Dermis blood vessel endothelial cell (primary cell): ENCODE measurements at regions not wholly inside any gene's neighbourhood (a gene's known extent, or its start where the extent isn't known, plus 50 kb on each side); places are given as distances from the start of the nearest gene placed in this dataset.

ENCODE experiments used
- DNase-seq: peaks from one replicate; pipeline ENCODE4 v3.0.0; 2010

DNA sequence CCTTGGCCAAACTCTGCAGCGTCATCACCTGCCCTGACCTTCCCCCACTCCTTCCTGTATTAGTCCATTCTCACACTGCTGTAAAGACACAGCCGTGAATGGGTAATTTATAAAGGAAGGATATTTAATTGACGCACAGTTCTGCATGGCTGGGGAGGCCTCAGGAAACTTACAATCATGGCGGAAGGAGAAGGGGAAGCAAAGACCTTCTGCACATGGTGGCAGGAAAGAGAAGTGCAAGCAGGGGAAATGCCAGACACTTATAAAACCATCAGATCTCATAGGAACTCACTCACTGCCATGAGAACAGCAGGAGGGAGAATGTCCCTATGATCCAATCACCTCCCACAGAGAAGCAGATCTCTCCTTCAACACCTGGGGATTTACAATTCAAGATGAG lies 408.5 kb downstream of the PTPRU start:
- DNase-seq, result peak; percentile 49

DNA sequence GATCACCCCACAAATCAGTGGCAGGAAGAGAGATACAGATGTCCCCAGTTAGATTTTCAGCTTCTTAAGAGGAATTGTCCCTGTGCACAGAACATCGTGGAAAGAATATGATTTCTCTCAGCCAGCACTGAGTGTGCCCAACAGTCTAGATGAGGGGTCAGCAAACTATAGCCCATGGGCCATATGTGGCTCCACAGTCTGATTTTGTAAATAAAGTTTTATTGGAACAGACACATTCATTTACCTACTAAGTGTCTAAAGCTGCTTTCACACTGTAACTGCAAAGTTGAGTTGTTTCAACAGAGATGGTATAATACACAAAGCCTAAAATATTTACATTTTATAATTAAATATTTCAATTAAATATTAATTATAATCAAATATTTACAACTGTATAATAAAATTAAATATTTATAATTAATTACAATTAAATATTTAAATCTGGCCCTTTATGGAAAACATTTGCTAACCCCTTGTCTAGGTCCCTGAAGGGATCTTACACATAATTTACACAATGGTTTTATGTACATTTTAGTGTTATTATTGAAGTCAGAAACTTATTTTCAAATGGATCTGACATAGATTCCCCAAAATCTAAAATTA lies 407.6 kb downstream of the PTPRU start:
- no peak for DNase-seq

DNA sequence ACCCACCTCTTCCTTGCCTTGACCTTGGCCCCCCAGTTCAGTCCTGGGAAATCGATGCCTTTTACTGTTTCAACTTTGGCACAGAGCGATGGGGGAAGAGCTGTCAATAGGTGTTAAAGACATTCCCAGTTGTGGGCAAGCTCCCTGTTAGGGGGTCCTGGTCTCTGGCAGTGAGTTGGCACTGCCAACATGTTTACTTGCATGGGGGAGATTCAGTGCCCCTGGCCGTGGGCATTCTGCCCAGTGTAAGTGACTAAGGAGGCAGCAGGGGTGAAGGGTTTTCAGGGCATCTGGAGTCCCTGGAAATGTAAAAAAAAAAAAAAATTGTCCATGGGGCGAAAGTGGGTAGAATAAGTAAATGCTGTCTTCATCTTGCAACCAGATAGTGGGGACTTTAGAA lies 407.0 kb downstream of the PTPRU start:
- DNase-seq, result no peak

DNA sequence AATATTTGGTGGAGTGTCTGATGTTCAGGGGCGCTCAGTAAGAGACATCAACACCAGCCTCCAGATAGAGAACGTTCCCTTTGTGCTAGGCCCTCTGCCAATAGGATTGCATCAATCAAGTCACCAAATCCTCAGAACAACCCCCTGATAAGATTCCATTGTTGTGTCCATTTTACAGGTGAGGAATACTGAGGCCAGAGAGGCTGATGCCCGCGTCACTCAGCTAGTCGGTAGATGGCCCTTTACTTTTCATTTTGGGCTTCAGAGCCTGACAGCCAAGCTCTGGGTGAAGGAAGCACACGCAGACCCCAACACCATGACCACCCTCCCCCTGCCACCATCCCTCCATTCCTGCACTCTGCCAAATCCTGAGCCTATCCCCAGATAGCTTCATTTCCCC lies 406.2 kb downstream of the PTPRU start:
- DNase-seq, result no peak

DNA sequence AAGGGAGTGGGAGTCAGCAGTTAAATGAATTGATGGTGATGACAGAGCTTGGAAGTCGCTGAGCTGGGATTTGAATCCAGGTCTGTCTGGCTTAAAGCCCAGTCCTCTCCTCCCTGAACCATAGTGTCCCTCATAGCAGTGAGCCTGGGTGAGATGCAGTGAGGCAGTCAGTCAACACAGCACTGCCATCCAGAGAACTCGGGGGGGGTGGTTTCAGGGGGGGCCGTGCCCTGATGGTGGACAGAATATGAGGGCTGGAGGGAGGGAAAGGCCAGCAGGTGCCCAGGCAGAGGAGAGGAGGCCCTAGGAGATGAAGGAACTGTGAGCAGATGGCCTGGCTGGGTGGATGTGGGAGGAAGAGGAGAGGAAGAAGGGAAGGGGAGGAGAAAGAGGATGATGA lies 405.6 kb downstream of the PTPRU start:
- DNase-seq, result no peak

DNA sequence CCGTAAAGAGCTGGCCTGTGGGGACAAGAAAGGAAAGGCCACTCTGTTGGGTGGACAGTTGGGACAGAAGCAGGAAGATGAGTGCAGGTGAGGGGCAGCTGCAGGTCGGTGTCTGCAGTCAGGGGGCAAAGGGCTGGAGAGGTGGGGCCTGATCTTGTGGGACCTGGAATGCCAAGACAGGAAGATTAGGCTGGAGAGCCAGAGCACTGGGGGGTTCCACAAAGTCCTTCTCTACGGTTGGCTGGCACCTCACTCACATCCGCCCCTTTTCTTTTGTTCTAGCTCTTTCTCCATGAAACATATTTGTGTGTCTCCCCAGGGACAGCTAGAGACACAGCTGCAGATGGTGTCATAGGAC lies 404.1 kb downstream of the PTPRU start:
- no peak for DNase-seq

DNA sequence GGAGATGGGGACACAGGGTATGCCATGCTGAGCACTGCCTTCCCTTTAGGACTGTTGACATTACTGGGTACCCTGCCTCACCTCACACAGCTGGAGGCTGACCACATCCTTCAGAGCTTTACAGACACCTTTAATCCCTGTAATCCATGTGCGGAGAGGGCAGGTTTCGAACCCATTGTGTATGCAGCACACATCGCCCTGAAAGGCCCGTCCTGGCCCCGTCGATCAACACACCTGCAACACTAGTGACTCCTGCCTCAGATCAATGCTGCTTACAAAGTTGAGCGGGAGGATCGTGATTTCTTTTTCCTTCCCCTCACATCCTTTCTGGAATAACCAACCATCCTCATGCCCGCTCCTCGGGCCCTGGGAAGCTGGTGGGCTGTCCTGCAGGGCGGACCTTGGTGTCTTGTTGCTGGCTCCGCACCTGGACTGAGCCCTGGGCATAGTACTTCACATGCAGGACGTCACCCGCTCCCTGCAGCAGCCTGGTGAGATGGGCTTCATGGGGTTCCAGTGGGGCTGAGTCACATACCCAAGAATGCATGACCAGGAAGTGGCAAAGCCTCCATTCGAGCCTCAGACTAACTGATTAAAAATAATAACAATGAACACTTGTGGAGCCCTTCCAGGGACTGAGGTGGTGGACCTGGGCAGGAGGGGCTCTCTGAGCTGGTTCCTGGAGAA lies 403.6 kb downstream of the PTPRU start:
- DNase-seq, result peak; percentile 62

DNA sequence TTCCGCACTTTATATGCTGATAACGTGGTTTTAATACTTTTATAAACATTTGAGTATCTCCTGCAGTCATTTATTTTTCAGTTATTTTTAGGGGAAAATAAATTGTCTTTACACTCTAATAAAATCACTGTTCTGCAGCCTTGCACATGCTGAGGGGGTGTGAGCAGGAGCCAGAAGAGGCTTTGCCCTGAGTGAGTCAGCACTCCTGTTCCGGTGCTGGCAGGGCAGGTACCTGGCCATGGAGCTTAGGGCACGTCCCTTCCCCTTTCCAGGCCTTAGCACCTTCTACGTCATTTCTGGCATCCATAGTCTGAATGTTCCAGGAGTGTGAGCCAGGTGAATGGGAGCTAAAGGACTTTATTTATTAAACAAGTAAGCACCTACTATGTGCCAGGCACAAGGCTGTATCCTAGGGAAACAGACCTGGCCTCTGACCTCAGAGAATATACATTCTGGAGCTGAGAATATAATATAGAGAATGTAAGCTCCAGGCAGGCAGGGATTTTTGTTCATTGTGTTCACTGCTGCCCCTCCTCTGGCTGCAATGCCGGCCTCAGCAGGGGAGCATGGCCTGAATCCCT lies 402.9 kb downstream of the PTPRU start:
- DNase-seq, result no peak

DNA sequence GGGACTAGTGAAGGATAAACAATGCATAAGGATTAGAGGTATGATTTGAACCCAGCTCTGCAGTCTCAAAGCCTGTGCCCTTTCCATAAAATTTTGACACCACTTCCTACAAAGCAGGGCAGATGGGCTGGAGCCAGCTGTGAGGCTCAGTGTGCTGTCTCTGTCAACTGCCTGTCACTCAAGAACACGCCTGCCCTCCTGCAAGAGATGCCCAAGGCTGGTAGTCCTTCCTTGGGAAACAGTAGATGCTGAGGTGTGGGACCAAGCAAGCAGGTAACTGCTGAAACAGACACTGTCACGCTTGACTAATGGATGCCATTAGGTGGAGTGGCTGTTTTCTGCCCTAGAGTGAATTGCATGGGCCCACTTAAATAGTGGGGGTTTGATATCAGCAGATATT lies 402.0 kb downstream of the PTPRU start:
- DNase-seq, result no peak

DNA sequence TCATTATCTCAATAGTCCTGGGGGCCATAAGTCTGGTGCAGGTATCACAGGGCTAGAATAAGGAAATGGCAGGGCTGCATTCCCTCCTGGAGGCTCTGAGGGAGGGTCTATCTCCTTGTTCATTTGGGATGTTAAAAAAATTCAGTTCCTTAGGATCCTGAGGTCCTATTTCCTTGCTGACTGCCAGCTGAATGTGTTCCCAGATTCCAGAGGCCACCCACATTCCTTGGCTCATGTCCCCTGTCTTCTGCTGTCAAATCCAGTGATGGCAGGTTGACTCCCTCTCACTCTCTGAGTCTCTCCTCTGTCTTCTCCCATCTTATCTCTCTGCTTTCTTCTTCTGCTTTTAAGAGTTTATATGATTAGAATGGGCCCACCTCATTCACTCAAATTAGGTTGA lies 400.6 kb downstream of the PTPRU start:
- DNase-seq, result no peak

DNA sequence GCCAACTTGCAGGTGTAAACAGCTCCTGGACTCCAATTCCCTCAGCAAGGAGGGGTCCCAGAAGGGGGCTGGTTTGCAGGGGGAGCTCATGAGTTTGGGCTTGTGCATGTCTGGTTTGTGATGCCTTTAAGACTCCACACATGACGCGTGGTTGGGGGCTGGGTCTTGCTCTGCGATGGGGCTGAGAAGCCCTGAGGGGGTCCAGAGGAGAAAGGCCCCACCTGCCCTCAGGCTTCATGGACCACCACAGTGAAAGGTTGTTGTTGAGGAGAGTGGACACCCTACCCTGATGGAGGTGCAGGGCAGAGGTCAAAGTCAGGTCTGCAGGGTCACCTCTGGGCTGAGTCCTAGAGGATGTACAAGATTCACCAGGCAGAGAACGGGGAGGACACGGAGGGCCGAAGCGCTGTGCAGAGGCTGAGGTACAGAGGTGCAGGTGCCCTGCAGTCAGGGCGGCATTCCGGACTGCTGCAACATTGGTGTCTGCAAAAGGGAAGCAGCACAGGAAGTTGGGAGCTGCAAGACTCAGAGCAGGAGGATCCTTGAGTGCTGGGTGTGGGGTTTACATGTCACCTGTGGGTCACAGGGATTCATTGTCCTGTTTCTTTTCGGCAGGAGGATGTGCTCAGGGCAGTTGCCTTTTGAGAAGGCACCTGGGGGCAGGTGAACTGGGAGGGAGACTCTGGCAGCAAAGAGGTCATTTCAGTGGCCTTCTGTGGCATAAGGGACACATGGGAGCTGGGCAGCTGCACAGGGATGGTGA lies 399.4 kb downstream of the PTPRU start:
- no peak for DNase-seq

DNA sequence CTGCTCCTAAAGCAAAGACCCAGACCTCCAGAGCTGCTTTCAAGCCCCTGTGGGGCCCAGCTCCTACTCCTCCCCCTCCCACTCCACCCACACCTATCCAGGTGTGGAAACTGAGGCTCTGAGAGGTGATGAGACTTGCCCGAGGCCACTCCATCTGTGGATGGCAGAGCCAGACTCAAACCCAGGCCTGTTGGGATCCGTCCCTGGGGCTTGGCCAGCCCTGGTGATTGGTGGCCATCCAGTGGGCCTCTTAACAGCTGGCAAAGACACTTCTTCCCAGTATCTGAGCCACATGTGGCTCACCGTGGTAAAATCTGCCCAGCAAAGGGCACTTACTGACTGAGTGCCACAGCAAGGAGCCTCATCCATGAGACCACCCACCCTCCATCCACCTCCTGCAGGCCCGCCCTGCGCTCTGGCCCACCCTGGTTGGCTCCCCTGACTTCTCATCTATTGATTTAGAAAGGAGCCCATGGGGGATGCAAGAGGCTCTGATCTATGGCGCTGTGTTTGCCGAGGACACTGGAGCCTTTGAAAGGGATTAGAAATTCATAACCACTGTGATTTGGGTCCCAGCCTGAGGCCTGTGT lies 398.5 kb downstream of the PTPRU start:
- no peak for DNase-seq

DNA sequence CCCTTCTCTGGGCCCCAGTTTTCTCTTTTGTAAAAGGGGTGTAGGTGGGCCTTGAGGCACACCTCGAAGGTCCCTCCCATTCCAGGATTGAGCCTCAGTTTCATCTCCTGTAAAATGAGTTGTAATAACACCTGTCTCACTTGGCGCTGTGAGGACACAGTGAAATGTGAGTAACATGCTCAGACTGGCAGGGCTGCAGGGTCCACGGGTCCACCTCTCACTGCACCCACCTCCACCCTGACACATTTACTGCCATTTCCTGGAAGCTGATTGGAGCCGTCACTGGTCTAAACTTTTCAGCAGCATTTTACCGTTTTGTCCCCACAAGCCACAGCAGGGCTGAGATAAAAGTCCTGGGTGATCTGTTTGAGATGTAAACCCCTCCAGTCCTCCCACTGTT lies 398.0 kb downstream of the PTPRU start:
- no peak for DNase-seq

DNA sequence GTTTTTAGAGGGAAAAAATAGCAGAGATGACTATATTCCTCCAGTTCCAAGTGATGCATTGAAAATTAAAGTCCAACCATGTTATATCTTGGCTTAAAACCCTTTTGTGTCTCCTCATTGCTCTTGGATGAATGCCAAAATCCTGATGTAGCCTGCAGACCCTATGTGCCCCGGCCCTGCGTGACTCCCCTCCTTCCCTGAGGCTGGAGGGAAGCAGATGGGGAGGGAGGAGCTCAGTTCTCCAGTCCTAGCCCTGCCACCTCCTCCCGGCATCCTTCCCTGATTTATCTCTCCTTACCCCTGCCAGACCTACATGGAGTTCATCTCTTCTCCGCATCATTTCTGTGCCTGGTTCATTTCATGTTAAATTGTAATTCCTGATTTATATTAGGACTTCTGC lies 397.4 kb downstream of the PTPRU start:
- DNase-seq, result no peak

DNA sequence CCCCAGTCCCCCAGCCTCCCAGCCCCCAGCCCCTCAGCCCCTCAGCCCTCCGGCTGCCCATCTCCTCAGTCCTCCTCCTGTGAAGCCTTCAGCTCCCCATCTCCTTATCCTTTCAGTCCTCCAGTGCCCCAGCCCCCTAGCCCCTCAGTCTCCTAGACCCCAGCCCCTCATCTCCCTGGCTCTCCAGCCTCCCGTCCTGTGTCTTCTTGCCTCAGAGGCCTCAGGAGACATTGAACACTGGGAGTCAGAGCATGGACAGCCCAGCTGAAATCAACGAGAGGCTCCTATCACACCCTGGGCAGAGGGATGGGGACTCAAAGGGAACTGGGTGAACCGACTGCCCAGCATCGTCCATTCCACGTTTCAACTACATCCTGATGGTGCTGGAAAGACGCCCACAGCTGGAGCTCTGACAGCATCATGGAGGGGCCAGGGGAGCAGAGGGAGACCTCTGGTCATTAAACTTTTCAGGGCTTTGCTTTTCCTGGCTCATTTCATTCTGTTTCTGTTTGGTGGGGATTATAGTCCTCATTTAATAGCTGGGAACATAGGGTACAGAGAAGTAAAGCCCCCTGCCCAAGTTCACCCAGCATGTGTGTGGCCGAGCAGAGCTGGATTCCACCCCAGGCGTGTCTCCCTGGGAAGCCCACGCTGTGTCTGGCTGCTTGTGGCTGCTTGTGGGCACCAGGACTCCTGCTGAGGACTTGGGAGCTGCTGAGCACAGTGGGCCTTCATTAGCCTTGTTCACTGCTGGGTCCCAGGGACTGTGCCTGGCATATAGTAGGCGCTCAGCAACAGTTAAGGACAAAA lies 396.7 kb downstream of the PTPRU start:
- no peak for DNase-seq

DNA sequence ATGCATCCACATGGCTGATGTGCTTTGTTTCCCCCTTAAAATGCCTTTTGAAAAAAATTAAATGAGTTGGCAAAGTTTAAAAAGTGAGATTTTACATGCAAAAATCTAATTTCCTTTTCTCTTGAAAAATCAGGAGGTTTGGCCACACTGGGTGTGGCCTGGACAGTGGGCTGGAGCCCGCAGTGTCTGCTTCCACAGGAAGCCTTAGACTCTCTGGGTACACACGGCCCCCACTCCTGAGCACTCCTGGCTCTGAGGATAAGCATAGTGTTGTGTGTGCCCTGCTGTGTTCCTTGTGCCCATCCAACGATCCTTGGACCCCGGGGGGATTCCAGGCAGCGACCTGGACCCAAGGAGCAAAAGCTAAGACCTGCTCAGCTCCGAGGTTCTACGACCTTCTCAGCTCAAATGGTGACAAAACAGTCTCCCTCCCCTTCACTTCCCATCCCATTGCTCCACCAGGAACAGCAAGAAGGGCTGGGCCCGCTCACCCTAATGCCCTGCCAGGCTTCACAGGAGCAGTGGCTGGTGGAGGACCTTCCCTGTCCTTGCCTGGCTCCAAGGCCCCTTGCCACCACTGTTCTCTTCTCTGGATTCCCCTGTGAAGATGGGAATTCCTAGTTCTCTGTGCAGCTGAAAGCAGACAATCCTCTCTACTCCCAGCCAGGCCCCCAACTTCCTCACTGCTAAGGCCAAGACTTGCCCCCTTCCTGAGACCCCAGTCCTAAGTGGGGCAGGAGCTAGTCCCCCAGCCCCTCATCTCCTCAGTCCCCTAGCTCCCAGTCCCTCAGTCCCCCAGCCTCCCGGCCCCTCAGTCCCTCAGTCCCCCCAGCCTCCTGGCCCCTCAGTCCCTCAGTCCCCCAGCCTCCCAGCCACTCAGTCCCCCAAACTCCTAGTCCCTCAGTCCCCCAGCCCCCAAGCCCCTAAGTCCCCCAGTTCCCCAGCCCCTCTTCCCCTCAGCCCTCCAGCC lies 395.8 kb downstream of the PTPRU start:
- no peak for DNase-seq

DNA sequence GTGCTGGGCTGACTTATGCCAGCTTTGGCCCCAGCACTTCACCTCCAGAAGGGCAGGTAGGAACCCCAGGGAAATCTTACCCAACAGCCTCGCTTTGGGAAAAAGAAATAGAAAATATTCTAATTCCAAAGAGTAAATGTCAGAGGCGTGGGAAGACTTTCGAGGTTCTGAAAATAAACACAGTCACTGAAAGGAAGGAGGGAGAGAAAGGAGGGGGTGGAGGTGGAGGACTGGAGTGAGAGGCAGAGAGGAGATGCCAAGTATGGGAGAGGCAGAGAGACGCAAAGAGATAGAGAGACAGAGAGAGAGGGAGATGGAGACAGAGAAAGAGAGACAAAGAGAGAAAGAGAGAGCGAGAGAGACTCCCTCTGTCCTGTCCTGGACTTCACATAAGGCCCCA lies 395.0 kb downstream of the PTPRU start:
- no peak for DNase-seq

DNA sequence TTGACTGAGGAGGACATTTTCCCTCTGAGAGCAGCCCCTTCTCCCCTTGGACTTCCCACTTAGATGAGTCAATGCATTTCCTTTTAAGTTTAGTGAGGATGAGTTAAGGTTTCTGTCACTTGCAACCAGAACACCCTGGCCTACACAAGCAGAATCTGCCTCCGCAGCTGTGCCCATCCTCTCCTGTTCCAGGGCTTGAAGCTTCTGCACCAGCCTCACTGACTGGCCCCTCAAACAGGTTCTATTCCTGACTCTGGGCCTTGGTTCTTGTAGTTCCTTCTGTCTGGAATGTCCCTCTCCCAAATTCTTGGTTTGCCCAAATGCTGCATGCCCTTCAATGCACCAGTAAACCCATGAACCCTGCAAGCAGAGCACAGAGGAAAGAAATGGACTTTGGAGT lies 394.4 kb downstream of the PTPRU start:
- DNase-seq, result no peak

DNA sequence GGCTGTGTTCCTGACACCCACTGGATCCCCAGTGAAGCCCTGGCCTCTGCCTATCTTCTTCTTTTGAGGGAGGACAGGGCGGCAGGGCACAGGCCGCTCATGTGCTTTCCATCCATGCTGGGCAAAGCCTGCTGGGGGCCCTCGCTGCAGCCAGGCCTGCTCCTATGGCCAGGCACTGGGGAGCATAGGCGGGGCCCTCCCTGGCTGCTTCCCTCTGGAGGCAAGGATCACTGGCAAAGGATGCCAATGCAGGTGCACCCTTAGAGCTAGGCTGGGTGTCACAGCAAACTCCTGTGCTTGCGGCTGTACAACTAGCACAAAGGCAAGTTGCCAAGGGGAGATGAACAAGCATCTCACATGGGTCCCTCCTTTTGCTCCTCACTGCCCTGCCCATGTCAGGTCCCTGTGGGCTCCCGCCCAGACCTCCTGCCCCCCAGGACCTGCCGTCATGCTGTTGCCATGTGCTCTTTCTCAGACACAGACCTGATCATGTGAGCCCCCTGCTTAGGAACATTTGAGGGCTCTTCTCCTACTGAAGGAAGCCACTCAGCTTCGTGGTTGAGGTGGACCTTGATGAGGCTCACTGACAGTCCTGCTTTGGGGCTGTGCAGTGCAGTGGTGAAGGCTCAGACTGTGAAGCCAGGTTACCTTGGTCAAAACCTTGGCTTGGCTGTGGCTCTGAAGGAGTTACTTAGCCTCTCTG lies 393.6 kb downstream of the PTPRU start:
- no peak for DNase-seq

DNA sequence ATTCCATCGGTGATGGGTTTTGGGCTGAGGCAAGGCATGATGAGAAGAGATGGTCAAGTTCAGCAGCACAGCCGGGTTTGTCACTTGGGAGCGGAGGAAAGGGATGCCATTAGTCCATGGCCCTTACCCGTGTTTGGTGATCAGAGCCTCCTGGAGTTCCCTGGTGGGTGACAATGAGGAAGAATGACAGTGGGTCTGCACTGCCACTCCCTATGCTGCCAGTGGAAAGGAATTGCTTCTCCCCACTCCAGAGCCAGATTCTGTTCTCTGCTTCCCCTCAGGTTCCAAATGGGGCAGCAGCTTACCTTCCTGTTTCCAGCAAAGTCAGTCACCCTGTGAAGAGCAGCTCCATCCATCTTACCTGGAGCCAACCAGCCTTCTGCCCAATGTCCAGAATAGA lies 393.1 kb downstream of the PTPRU start:
- DNase-seq, result no peak

DNA sequence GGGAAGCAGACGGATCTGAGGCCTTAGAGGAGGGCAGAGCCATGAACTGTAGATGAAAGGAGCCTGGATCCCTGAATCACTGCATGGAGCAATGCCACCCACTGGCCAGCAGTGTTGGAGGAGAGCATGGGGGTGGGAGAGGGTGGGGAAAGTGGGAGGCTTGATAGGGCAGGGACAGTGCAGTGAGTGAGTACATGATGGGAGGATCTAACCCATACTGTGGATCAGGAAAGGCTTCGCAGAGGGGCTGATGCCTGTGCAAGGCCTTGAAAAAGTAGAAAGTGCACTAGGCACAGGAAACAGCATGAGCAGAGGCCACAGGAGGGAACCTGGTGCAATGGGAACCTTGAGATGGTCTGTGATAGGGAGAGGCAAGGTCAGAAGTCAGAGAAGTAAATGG lies 391.9 kb downstream of the PTPRU start:
- DNase-seq, result no peak
